LoVo (cell line): ENCODE measurements at regions not wholly inside any gene's neighbourhood (a gene's known extent, or its start where the extent isn't known, plus 50 kb on each side); places are given as distances from the start of the nearest gene placed in this dataset.

Experiments
- DNase-seq: peaks from one replicate; pipeline ENCODE4 v3.0.0-alpha.2; 2016; ENCODE audit warnings: low spot score

DNA sequence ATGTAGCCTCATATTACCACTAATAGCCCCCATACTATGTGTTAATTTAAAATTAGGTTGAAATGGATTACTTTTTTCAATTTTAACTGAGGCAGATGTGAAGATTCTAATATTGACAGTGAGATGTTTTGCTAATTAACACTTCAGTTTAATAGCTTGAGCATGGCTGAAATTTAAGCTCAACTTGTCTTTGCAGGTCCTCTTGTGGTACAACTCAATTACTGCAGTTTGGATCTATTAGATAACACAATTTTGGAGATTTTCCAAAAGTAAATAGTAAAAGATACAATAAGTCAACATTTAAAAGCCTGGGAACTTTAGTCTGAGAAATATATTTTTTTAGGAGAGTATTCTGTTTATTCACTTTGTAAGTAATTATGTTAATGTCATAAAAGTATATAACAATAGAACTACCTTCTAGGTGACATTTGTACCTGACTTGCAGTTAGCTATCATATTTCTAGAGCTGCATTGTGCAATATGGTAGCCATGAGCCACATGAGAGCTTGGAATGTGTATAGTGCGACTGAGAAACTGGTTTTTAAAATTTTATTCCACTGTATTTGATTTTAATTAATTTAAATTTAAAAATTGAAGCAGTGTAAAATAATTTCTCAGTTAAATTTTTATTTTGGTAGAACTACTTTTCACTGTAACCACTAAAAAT is 73.1 kb upstream of the FMR1 start:
- no peak for DNase-seq

DNA sequence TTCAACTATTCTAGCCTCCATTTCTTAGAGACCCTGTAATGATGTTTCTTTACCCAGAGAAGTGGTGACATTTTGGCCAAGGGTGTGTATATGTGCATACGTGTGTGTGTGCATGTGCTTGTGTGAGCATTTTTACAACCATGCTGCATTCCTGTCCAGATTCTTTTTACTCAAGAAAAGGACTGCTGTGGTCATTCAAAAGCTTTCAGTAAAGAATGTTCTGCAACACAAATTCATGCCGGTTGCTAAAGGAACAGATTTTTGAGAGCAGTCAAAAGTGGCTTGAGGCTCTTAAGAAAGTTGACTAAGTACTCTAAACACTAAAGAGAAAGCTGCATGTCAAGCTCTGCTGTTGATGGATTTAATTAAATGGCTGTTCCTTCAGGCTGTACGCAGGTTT is 65.0 kb upstream of the FMR1 start:
- no peak for DNase-seq

DNA sequence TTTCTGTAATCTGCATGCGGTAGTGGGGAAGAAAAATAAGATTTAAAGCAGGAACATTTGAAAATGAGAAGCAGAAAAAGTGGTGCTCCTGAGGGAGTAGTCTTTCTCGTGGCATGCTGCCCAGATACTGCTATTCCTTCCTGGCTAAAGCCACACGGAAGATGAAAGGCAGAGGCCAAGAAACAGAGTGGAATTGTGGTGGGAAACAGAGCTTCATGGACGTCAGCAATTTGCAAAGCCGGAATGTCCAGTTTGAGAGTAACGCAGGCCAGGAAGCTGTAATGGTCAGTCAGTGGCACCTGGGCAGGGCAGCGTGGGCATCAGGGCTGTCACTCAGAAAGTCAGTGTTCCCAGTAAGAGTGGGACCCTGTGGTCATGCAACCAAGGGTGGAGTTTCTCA is 63.7 kb upstream of the FMR1 start:
- DNase-seq: no peak

DNA sequence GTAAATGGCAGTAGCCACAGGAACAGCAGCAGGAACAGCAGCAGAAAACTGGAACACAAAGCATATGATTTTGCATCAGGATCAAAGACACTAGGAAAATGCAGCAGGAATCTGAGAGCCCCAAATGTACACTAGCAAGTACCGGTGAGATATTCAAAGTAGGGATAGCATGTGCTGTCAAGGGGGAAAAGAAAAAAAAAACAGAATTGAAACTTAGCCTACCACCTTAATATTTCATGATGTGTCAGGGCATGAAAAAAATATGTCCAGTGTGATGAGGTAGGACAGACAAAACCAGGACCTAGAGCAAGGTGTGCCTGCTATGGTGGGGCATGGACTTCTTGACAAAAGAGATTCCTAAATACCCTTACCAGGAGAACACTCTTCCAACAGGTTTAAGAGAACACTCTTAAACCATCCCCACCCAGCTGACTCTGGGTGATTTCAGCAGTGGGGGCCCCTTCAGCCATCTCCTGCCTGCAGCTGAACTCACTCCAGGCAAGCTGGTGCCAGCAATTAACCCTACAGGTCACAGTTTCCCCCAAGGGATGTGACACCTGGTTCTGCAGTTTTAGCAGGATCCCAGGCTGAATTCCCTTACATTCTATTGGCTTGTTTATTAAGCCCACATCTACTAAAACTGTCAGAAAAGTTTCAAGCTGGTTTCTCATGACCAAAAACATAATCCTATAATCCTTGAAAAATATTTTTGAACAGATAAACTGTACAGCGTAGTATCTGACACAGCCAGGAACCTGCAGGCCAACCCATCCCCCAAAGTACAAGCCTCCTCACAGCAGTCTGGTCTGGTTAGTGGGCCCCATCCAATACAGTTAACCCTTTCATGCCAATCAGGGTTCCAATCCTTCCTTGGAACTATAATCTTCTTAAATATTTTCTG is 62.9 kb upstream of the FMR1 start:
- DNase-seq: no peak

DNA sequence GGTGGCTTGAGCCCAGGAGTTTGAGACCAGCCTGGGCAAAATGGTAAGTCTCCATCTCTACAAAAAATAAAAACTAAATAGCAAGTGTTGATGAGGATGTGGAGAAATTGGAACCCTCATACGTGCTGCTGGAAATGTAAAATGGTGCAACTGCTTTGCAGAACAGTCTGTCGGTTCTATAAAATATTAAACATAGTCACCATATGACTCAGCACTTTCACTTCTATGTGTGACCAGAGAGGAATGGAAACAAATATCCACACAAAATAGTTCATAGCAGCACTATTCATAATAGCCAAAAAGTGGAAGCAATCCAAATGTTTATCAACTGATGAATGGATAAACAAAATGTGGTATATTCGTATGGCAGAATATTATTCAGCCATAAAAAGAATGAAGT is 60.8 kb upstream of the FMR1 start:
- no peak for DNase-seq

DNA sequence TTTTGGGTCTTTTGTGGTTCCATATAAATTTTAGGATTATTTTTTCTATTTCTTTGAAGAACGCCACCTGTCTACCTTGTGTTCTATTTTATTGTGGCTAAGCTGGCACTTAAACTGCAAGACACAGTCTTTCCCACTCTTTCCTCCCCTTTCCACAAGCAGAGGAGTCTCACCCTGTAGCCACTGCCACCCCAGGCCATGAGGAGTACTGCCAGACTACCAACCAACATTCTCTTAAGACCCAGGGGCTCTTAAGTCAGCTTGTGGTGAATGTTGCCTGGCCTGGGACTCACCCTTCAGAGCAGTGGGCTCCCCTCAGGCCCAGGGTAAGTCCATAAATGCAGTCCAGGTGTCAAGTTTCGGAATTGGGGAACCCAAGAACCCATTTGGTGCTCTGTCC is 58.0 kb upstream of the FMR1 start:
- no peak for DNase-seq

DNA sequence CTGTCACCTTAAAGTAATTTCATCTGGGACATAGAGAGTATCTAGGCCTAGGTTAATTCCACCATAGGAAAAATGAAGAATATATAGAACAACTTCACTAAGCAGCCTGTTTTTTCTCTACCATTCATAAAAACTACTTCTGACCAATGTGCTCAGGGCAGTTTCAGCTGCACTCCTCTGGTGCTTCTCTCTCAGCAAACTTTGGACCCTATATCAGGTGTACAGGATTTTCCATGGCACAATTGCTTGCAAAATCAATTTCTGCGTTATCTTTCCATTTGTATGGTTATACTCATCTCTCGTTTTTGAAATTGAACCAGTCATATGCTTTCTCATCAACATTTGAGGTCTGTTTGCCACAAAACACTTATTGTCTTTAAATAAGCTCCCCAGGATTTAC is 52.1 kb upstream of the FMR1 start:
- DNase-seq: no peak
